ENCODE measurements at regions not wholly inside any gene's neighbourhood (a gene's known extent, or its start where the extent isn't known, plus 50 kb on each side); places are given as distances from the start of the nearest gene placed in this dataset.

DNA sequence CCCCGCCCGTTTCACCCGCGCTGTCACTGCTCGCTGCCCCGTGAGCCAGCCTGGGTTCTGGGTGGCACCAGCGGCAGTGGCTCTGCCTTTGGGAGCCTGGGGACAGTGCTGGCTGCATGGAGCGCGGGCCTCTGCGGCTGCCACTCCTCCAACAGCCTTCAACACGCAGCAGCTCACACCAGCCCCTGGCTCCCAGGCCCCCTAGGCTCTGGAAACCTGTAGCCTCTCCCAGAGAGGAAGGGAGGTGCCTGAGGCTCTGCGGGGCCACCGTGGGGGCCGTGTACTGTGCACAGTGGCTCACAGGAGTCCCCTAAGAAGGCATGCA lies 163.9 kb upstream of the AFDN start:
- ChIA-PET CTCF (no interaction called here), POLR2A (ENCODE audit: unreplicated experiment) (no interaction called here)
- H3K23ac ChIP-seq (ENCODE audit: low read depth, low read length) = no peak overlapping the region
- no peak overlapping the region for H3K18ac ChIP-seq (ENCODE audit: low read depth, low read length)
- no peak overlapping the region for H4K8ac ChIP-seq (ENCODE audit: low read depth in 2 of 2, low read length in 2 of 2)
- no peaks in the 10 kb centered on the region for H3K9me1 ChIP-seq (ENCODE audit: insufficient read depth, low read length)
- no peak overlapping the region for H2AK5ac ChIP-seq (ENCODE audit: low read depth, low read length)
- H3K27ac ChIP-seq (ENCODE audit: insufficient read depth, low read length) = no peak overlapping the region
- WGBS, 2 experiments (ENCODE audit: extremely low coverage in 2 of 2, insufficient read length in 1 of 2) = no CpG with 5 or more reads among the region's 14 CpGs
- H3K14ac ChIP-seq (replicated peaks; ENCODE audit: low read depth, low read length) = no peak overlapping the region
- no peaks in the 10 kb centered on the region for H3K36me3 ChIP-seq (ENCODE audit: control insufficient read depth, insufficient read depth, low read length)
- no peak overlapping the region for H4K5ac ChIP-seq (ENCODE audit: low read depth, low read length)
- H3K4me3 ChIP-seq (ENCODE audit: insufficient read depth, low read depth, low read length) = no peak overlapping the region
- intact Hi-C loops (cut with micrococcal nuclease) = no loop called here
- H2BK15ac ChIP-seq (ENCODE audit: low read depth, low read length) = no peak overlapping the region
- no peak overlapping the region for H3K9ac ChIP-seq (ENCODE audit: low read depth, low read length)
- TF ChIP-seq POLR2A (IDR thresholded peaks at IDR 0.05; ENCODE audit: low read depth, low read length) = no peak
- TF ChIP-seq BHLHE40 (IDR thresholded peaks at IDR 0.05; ENCODE audit: low read depth, low read length) = no peak
- no peak for TF ChIP-seq MAZ (IDR thresholded peaks at IDR 0.05; ENCODE audit: borderline replicate concordance, low read depth, low read length)
- no peak for TF ChIP-seq CEBPB (IDR thresholded peaks at IDR 0.05; ENCODE audit: low read depth, low read length)
- no peak for TF ChIP-seq RAD21 (IDR thresholded peaks at IDR 0.05; ENCODE audit: low read length)
- no peak for TF ChIP-seq MXI1 (IDR thresholded peaks at IDR 0.05; ENCODE audit: borderline replicate concordance, low read depth, low read length)
- no peak for TF ChIP-seq CHD1 (IDR thresholded peaks at IDR 0.05; ENCODE audit: low read depth, low read length)
- no peak for TF ChIP-seq MAFK (IDR thresholded peaks at IDR 0.05; ENCODE audit: low read depth, low read length)
- TF ChIP-seq SMC3 (IDR thresholded peaks at IDR 0.05; ENCODE audit: low read depth, low read length) = no peak
- TF ChIP-seq, protein P1, sequence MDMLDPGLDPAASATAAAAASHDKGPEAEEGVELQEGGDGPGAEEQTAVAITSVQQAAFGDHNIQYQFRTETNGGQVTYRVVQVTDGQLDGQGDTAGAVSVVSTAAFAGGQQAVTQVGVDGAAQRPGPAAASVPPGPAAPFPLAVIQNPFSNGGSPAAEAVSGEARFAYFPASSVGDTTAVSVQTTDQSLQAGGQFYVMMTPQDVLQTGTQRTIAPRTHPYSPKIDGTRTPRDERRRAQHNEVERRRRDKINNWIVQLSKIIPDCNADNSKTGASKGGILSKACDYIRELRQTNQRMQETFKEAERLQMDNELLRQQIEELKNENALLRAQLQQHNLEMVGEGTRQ (IDR thresholded peaks at IDR 0.05; ENCODE audit: low read depth, low read length) = no peak
- TF ChIP-seq RFX5 (IDR thresholded peaks at IDR 0.05; ENCODE audit: low read depth, low read length) = no peak
- TF ChIP-seq, protein P2, sequence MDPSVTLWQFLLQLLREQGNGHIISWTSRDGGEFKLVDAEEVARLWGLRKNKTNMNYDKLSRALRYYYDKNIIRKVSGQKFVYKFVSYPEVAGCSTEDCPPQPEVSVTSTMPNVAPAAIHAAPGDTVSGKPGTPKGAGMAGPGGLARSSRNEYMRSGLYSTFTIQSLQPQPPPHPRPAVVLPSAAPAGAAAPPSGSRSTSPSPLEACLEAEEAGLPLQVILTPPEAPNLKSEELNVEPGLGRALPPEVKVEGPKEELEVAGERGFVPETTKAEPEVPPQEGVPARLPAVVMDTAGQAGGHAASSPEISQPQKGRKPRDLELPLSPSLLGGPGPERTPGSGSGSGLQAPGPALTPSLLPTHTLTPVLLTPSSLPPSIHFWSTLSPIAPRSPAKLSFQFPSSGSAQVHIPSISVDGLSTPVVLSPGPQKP (IDR thresholded peaks at IDR 0.05; ENCODE audit: borderline replicate concordance, low read depth, low read length) = no peak
- TF ChIP-seq, protein P3, sequence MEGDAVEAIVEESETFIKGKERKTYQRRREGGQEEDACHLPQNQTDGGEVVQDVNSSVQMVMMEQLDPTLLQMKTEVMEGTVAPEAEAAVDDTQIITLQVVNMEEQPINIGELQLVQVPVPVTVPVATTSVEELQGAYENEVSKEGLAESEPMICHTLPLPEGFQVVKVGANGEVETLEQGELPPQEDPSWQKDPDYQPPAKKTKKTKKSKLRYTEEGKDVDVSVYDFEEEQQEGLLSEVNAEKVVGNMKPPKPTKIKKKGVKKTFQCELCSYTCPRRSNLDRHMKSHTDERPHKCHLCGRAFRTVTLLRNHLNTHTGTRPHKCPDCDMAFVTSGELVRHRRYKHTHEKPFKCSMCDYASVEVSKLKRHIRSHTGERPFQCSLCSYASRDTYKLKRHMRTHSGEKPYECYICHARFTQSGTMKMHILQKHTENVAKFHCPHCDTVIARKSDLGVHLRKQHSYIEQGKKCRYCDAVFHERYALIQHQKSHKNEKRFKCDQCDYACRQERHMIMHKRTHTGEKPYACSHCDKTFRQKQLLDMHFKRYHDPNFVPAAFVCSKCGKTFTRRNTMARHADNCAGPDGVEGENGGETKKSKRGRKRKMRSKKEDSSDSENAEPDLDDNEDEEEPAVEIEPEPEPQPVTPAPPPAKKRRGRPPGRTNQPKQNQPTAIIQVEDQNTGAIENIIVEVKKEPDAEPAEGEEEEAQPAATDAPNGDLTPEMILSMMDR (conservative IDR thresholded peaks at IDR 0.05; ENCODE audit: low read depth, low read length) = no peak
- no peak for TF ChIP-seq FOS (IDR thresholded peaks at IDR 0.05; ENCODE audit: low read depth, low read length)
- no peak for TF ChIP-seq RCOR1 (IDR thresholded peaks at IDR 0.05; ENCODE audit: insufficient replicate concordance, low read length)
- BruUV-seq (replicated peaks) = no TSS peak
- no peak overlapping the region for H3K4me2 ChIP-seq (ENCODE audit: low read depth, low read length)
- H2BK20ac ChIP-seq (ENCODE audit: low read depth, low read length) = no peak overlapping the region
- dilution Hi-C loops (cut with HindIII; ENCODE audit: low sequenced_read_pairs, unreplicated experiment) = no loop called here
- in situ Hi-C loops (cut with MboI; ENCODE audit: low sequenced_read_pairs) = no loop called here
- no peaks in the 10 kb centered on the region for H4K20me1 ChIP-seq (ENCODE audit: insufficient read depth, low read length)
- no peak overlapping the region for H2AK9ac ChIP-seq (replicated peaks; ENCODE audit: low read depth, low read length, poor library complexity)
- H2BK5ac ChIP-seq (ENCODE audit: low read depth, low read length, poor library complexity, severe bottlenecking) = no peak overlapping the region
- no peaks in the 10 kb centered on the region for H3K27me3 ChIP-seq (ENCODE audit: control insufficient read depth, insufficient read depth, low read length)
- H3K9me3 ChIP-seq (ENCODE audit: control insufficient read depth, insufficient read depth, low read length) = peaks cover 56% of the 10 kb centered on the region
- H3K79me1 ChIP-seq (ENCODE audit: low read depth in 1 of 2, low read length in 2 of 2) = no peaks in the 10 kb centered on the region
- no peak overlapping the region for H3K56ac ChIP-seq (ENCODE audit: extremely low read depth, insufficient read depth, low read length)
- no peak overlapping the region for H3K4ac ChIP-seq (ENCODE audit: low read depth, low read length)
- no peak for DNase-seq
- no peak overlapping the region for H2BK120ac ChIP-seq (ENCODE audit: low read depth, low read length)
- H2AFZ ChIP-seq (replicated peaks; ENCODE audit: low read length, poor library complexity) = peak overlapping the region; percentile 43
- no peaks in the 10 kb centered on the region for H3K4me1 ChIP-seq (ENCODE audit: control insufficient read depth, insufficient read depth, low read length)
- no peak for ATAC-seq (ENCODE audit: low read depth)
- no peak overlapping the region for H4K91ac ChIP-seq (ENCODE audit: insufficient read depth, low read depth, low read length)

Measured in IMR-90 (cell line).